ENCODE measurements at regions not wholly inside any gene's neighbourhood (a gene's known extent, or its start where the extent isn't known, plus 50 kb on each side); places are given as distances from the start of the nearest gene placed in this dataset.

- ATAC-seq (ENCODE audit: insufficient read depth, low read depth) (no peak), DNase-seq (no peak)
- no peaks in the 10 kb centered on the region for H3K27me3 ChIP-seq (ENCODE audit: insufficient read depth, low read length, poor library complexity)
- no peaks in the 10 kb centered on the region for H3K79me2 ChIP-seq (ENCODE audit: insufficient read depth, low read length)
- TF ChIP-seq EZH2 (IDR thresholded peaks at IDR 0.05; ENCODE audit: borderline replicate concordance, low read depth, low read length, severe bottlenecking) (no peak), CTCF (IDR thresholded peaks at IDR 0.05; ENCODE audit: borderline replicate concordance, extremely low read depth, low read length, poor library complexity, severe bottlenecking) (no peak)
- no peaks in the 10 kb centered on the region for H3K36me3 ChIP-seq (ENCODE audit: insufficient read depth, low read length)
- peaks cover 40% of the 10 kb centered on the region for H3K4me1 ChIP-seq (ENCODE audit: insufficient read depth, low read length)
- no peak overlapping the region for H3K9ac ChIP-seq (ENCODE audit: low read depth, low read length)
- H3K4me3 ChIP-seq (ENCODE audit: low read depth in 1 of 2, low read length in 2 of 2) = no peak overlapping the region
- no peak overlapping the region for H2AFZ ChIP-seq (ENCODE audit: low read depth, low read length)
- H4K20me1 ChIP-seq (ENCODE audit: insufficient read depth, low read length) = no peaks in the 10 kb centered on the region
- H3K4me2 ChIP-seq (ENCODE audit: insufficient read depth, low read length) = no peak overlapping the region
- peaks cover 3% of the 10 kb centered on the region for H3K9me3 ChIP-seq (ENCODE audit: insufficient read depth, low read length, severe bottlenecking)
- peak overlapping the region; percentile 79 for H3K27ac ChIP-seq (ENCODE audit: low read length)
These were observed 116.1 kb upstream of the IRX4 start for GRCh38 chr5:1998716-1999317.

- H3K4me1 ChIP-seq (ENCODE audit: insufficient read depth, low read length) = peaks cover 40% of the 10 kb centered on the region
- H4K20me1 ChIP-seq (ENCODE audit: insufficient read depth, low read length) = no peaks in the 10 kb centered on the region
- H3K27me3 ChIP-seq (ENCODE audit: insufficient read depth, low read length, poor library complexity) = no peaks in the 10 kb centered on the region
- H3K9ac ChIP-seq (ENCODE audit: low read depth, low read length) = no peak overlapping the region
- H3K79me2 ChIP-seq (ENCODE audit: insufficient read depth, low read length) = no peaks in the 10 kb centered on the region
- TF ChIP-seq CTCF (IDR thresholded peaks at IDR 0.05; ENCODE audit: borderline replicate concordance, extremely low read depth, low read length, poor library complexity, severe bottlenecking) = no peak
- TF ChIP-seq EZH2 (IDR thresholded peaks at IDR 0.05; ENCODE audit: borderline replicate concordance, low read depth, low read length, severe bottlenecking) = no peak
- DNase-seq (no peak), ATAC-seq (ENCODE audit: insufficient read depth, low read depth) (no peak)
- no peaks in the 10 kb centered on the region for H3K36me3 ChIP-seq (ENCODE audit: insufficient read depth, low read length)
- peaks cover 3% of the 10 kb centered on the region for H3K9me3 ChIP-seq (ENCODE audit: insufficient read depth, low read length, severe bottlenecking)
- no peak overlapping the region for H2AFZ ChIP-seq (ENCODE audit: low read depth, low read length)
- H3K27ac ChIP-seq (ENCODE audit: low read length) = peak overlapping the region; percentile 79
- H3K4me3 ChIP-seq (ENCODE audit: low read depth in 1 of 2, low read length in 2 of 2) = 0 out of 4 replicates have a peak overlapping the region, but pooled peaks of 1 of the 2 experiments have one; percentile 5
- H3K4me2 ChIP-seq (ENCODE audit: insufficient read depth, low read length) = no peak overlapping the region
These were observed 115.6 kb upstream of the IRX4 start for GRCh38 chr5:1998348-1998669.

GRCh38 chr5:1997640-1998347 lies 115.1 kb upstream of the IRX4 start:
- TF ChIP-seq EZH2 (IDR thresholded peaks at IDR 0.05; ENCODE audit: borderline replicate concordance, low read depth, low read length, severe bottlenecking) (no peak), CTCF (IDR thresholded peaks at IDR 0.05; ENCODE audit: borderline replicate concordance, extremely low read depth, low read length, poor library complexity, severe bottlenecking) (no peak)
- Histone ChIP-seq H3K36me3 (ENCODE audit: insufficient read depth, low read length) (no peaks in the 10 kb centered on the region), H2AFZ (ENCODE audit: low read depth, low read length) (0 out of 2 replicates have a peak overlapping the region, but pooled peaks have one; percentile 28), H4K20me1 (ENCODE audit: insufficient read depth, low read length) (no peaks in the 10 kb centered on the region), H3K4me3 (ENCODE audit: low read depth in 1 of 2, low read length in 2 of 2) (0 out of 4 replicates have a peak overlapping the region, but pooled peaks of 1 of the 2 experiments have one; percentile 5), H3K4me2 (ENCODE audit: insufficient read depth, low read length) (0 out of 2 replicates have a peak overlapping the region, but pooled peaks have one; percentile 7), H3K79me2 (ENCODE audit: insufficient read depth, low read length) (no peaks in the 10 kb centered on the region), H3K27ac (ENCODE audit: low read length) (peak overlapping the region; percentile 79), H3K9me3 (ENCODE audit: insufficient read depth, low read length, severe bottlenecking) (peaks cover 3% of the 10 kb centered on the region), H3K27me3 (ENCODE audit: insufficient read depth, low read length, poor library complexity) (no peaks in the 10 kb centered on the region), H3K4me1 (ENCODE audit: insufficient read depth, low read length) (peaks cover 40% of the 10 kb centered on the region), H3K9ac (ENCODE audit: low read depth, low read length) (no peak overlapping the region)
- DNase-seq (peak; percentile 85), ATAC-seq (ENCODE audit: insufficient read depth, low read depth) (peak; percentile 94)

All from DND-41 (cell line).